ENCODE measurements at regions not wholly inside any gene's neighbourhood (a gene's known extent, or its start where the extent isn't known, plus 50 kb on each side); places are given as distances from the start of the nearest gene placed in this dataset.

DNA sequence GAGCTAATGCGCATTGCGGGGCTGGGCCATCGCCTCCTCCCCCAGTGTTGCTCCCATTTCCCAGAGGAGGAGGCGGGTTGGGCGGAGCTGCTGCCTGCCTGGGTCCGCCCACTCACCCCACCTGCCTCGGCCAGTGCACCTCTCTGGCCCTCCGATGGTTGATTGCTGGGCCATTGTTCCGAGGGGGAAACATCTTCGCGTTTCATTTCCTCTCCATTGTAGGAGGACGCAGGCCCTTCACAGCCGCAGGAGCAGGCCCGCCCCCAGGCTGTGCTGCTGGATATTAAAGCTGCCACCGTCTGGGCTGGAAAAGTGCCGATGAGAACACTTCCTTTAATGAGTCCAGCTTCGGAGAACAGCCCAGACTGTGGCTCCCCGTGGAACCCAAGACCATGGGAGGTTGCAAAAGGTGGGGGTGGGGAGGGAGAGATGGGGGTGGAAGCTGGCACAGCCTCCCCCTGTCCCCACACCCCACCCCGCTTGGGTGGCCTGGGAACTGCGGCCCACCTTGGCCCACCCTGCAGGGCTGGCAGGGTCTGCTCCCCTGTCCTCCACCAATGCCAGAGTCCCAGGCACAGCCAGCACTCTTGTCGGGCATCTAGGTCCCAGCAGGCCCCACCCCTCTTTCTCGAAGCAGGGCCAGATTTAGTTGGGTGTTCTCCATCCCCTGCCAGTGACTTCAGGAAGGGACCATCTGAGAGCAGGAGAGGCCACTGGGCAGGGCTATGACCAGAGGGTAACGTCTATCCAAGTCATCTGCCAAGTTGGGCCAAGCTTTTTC, 96.6 kb downstream of the ADRA2C start:
- ATAC-seq (peak; percentile 13), DNase-seq (ENCODE audit: low spot score) (no peak)
- intact Hi-C loops (cut with DNase I) = no loop called here

- intact Hi-C loops (cut with DNase I) = no loop called here
- ATAC-seq = no peak
These were observed 97.9 kb downstream of the ADRA2C start for GRCh38 chr4:3863841-3864741.

GRCh38 chr4:3864742-3865721, 98.8 kb downstream of the ADRA2C start:
- ATAC-seq = no peak
- no peak for DNase-seq (ENCODE audit: low spot score)
- intact Hi-C loops (cut with DNase I) = no loop called here

More at GRCh38 chr4:3863841-3864741, 97.9 kb downstream of the ADRA2C start:
- DNase-seq (ENCODE audit: low spot score) = no peak

- intact Hi-C loops (cut with DNase I) = no loop called here
- peak; percentile 50 for DNase-seq (ENCODE audit: low spot score)
- no peak for ATAC-seq
These were observed 100.0 kb downstream of the ADRA2C start for GRCh38 chr4:3865986-3866812.

GRCh38 chr4:3866813-3867129, 100.6 kb downstream of the ADRA2C start:
- ATAC-seq (no peak), DNase-seq (ENCODE audit: low spot score) (peak; percentile 43)
- intact Hi-C loops (cut with DNase I) = no loop called here

DNA sequence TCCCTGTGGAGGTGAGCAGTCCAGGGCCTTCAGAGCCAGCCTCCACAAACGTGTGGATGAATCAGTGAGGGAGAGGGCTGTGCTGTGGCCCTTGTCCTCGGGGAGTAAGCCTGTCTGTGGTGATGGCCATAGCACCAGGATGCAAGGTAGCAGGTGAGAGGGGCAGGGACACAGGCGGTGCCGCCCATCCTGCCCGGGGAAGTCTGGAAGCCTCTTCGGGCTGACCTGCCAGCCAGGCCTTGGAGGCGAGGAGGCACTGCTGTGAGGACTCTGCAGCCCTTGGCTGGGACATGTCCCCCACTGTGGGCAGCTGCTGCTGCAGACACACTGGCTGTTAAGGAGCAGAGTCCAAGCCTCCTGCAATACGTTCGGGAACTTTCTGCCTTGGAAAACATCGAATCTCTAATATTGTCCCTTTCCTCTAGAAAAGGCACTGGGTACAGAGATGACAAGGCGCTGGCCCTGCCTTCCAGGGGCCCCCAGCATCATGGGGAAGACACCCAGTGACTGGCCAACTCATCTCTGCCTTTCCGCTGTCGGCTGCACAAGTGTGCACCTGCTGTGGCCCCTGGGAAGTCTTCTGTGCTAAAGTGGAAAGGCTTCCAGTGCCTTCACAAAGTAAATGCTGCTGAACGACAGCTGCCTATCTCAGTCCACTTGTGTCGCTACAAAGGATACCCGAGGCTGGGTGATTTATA, 101.4 kb downstream of the ADRA2C start:
- intact Hi-C loops (cut with DNase I) = no loop called here
- ATAC-seq = no peak
- DNase-seq (ENCODE audit: low spot score) = peak; percentile 26

- ATAC-seq (no peak), DNase-seq (ENCODE audit: low spot score) (peak; percentile 43)
- intact Hi-C loops (cut with DNase I) = no loop called here
These were observed 102.3 kb downstream of the ADRA2C start for GRCh38 chr4:3868211-3869173.

DNA sequence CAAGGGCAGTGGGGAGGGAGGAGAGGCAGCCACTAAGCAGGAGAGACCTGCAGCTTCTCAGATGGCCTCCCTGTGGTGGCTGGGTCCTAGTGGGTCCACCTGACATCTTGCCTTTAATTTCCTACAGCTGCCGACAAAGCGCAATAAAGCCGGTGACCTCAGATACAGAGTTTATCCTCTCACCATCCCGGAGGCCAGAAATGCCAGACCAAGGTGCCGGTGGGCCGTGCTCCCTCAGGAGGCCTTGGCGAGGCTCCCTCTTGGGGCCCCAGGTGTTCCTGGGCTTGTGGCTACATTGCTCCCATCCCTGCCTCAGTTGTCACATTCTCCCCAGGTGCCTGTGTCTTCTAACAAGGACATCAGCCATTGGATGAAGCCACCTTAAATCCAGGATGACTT, 103.0 kb downstream of the ADRA2C start:
- ATAC-seq = no peak
- peak; percentile 41 for DNase-seq (ENCODE audit: low spot score)
- intact Hi-C loops (cut with DNase I) = no loop called here

DNA sequence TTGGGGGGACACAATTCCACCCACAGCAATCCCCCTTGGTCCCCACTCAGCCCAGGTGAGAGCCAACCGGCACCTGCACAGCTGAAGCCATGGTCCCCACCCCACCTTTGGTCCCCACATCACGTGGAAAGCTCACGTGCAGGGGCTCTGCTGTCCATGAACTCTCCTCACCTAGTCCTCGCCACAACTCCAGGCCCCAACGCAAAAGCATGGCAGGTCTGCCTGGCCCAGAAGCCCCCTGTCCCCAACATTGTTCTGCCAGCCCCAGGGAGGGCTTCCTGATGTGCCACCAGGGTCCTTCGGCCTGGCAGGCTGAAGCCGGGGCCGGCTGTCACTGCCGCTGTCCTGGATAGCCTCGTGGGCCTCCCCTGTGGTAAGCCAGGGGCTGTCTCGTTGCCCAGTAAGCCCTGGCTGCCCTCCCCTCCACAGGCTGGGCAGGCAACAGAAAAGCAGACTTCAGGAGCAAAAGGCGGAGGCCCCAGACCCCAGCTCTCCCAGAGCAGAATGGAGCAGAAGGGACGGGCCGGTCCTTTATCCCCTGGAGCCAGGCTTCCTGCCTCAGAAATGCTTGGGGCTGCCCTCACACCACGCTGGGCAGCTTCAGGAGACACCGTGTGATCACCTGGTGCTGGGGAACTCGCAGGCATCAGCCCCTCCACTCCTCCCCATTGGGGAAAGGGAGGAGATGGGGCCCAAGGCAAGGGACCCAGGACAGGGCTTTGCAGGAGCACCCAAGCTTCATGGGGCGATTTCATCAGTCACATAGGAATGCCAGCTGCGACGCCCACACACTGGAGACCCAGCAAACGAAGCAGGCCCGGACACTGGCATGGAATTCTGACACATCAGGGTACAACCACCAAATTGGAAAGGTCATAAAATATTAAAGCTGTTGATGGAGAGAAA, 103.7 kb downstream of the ADRA2C start:
- DNase-seq (ENCODE audit: low spot score) (peak; percentile 37), ATAC-seq (no peak)
- intact Hi-C loops (cut with DNase I) = loop anchor here (5.0 kb wide), 1 partner anchor 788 kb away; no protein-coding TSS in a partner anchor

- DNase-seq (ENCODE audit: low spot score) = peak; percentile 17
- intact Hi-C loops (cut with DNase I) = loop anchor here (5.0 kb wide), 1 partner anchor 788 kb away; no protein-coding TSS in a partner anchor
- ATAC-seq = no peak
These were observed 104.4 kb downstream of the ADRA2C start for GRCh38 chr4:3870567-3870962.

DNA sequence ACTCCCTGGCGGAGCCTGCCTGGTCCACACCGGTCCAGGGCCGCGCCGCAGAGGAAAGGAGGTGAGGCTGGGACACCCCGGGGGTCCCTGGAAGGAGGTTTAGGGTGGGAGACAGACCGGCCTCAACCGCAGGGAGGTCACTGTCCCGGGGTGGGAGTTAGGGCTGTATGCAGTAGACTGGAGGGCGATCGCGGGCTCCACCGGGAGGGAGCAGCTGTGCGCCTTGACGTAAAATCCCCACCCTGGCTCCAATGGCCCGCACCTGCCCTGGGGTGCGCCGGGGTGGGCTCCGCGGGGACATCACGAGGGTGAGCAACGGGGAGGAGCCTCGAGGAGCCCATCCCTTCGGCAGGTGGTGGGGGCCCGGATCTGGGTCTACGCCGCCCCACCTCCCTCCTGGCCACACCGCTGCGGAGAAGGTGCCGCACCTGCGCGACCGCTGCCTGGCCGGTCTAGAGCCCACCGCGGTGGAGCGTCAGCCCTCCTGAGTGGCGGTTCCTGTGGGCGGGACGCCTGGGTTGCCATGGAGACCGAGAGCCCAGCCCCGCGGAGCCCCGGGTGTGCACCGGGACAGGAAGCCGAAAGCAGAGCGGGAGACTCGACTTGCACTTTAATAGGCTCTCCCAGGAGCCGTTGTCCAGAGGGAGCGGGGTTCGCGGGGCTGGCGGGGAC, 105.1 kb downstream of the ADRA2C start:
- intact Hi-C loops (cut with DNase I) = loop anchor here (5.0 kb wide), 1 partner anchor 789 kb away; no protein-coding TSS in a partner anchor
- DNase-seq (ENCODE audit: low spot score) (peak; percentile 50), ATAC-seq (no peak)

GRCh38 chr4:3871881-3872833, 106.0 kb downstream of the ADRA2C start:
- intact Hi-C loops (cut with DNase I) = loop anchor here (5.0 kb wide), 1 partner anchor 790 kb away; no protein-coding TSS in a partner anchor
- ATAC-seq (no peak), DNase-seq (ENCODE audit: low spot score) (peak; percentile 43)

DNA sequence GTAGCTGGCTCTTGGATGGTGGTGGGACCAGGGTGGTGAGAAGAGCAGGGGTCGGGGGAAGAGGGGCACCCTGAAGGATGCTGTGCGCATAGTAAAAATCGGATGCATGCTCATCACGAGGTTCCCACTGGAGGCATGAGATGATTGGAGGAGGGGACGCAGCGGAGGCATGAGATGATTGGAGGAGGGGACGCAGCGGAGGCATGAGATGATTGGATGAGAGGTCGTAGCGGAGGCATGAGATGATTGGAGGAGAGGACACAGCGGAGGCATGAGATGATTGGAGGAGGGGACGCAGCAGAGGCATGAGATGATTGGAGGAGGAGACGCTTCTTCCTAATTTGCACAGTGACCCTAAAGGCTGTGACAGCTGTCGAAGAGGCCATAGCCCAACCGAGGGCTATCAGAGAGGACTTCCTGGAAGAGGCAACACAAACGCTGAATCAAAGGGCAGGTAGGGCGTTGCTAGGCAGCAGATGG, 106.7 kb downstream of the ADRA2C start:
- intact Hi-C loops (cut with DNase I) = loop anchor here (5.0 kb wide), 1 partner anchor 791 kb away; no protein-coding TSS in a partner anchor
- no peak for ATAC-seq
- peak; percentile 32 for DNase-seq (ENCODE audit: low spot score)
